Mucosa of descending colon (tissue), 3 donors: ENCODE measurements at regions not wholly inside any gene's neighbourhood (a gene's known extent, or its start where the extent isn't known, plus 50 kb on each side); places are given as distances from the start of the nearest gene placed in this dataset.

Experiments
- ATAC-seq: fragments of 200-7000 bp; cut with Tn5 transposase; one replicate; pipeline ENCODE4 v1.9.1; 2020; ENCODE audit warnings: mild to moderate bottlenecking, moderate library complexity
- DNase-seq, 3 donors: peaks; one replicate each; pipeline ENCODE4 v3.0.0-alpha.2; 2020
- H3K36me3 ChIP-seq: fragments of 200-600 bp; one replicate; pipeline ENCODE4 v1.8.0; 2021; ENCODE audit warnings: low read depth, mild to moderate bottlenecking
- H3K4me1 ChIP-seq: fragments of 200-600 bp; one replicate; pipeline ENCODE4 v1.8.0; 2021; ENCODE audit warnings: low read depth, mild to moderate bottlenecking
- H3K4me3 ChIP-seq: fragments of 200-600 bp; one replicate; pipeline ENCODE4 v1.8.0; 2021; ENCODE audit warnings: mild to moderate bottlenecking
- H3K9me3 ChIP-seq: fragments of 200-600 bp; one replicate; pipeline ENCODE4 v1.8.0; 2021; ENCODE audit warnings: mild to moderate bottlenecking
- CTCF ChIP-seq: fragments of 200-600 bp; IDR thresholded peaks from one replicate; pipeline ENCODE4 v1.8.0; 2022; ENCODE audit warnings: antibody characterized with exemption, mild to moderate bottlenecking
- intact Hi-C, 2 donors: fragments of 100-400 bp; cut with DNase I in 1 of 2; cut with micrococcal nuclease in 1 of 2; formaldehyde crosslinking; loops; one replicate each; pipeline versions ENCODE4 v1.11.0 to v1.11.1; 2022; cut with DNase I, micrococcal nuclease
- donor health status: DM: no; HTN: no; CAD: no; lungs with moderate emphysema.
- donor health status: DM: no; HTN: no; CAD: no.
- donor health status: DM: no; HTN: yes; CAD: no.

GRCh38 chr1:82154219-82154970 lies 353.7 kb downstream of the ADGRL2 start:
- no peaks in the 10 kb centered on the region for H3K36me3 ChIP-seq
- no peaks in the 10 kb centered on the region for H3K9me3 ChIP-seq
- no peak overlapping the region for H3K4me3 ChIP-seq
- intact Hi-C loops, result no loop called here
- ATAC-seq (no peak), DNase-seq (no peak)
- TF ChIP-seq CTCF, result no peak
- H3K4me1 ChIP-seq, result no peaks in the 10 kb centered on the region

- Histone ChIP-seq H3K4me1 (no peaks in the 10 kb centered on the region), H3K9me3 (no peaks in the 10 kb centered on the region), H3K36me3 (no peaks in the 10 kb centered on the region), H3K4me3 (no peak overlapping the region)
- DNase-seq (no peak), ATAC-seq (no peak)
- intact Hi-C loops, result no loop called here
- no peak for TF ChIP-seq CTCF
These were observed 353.0 kb downstream of the ADGRL2 start for GRCh38 chr1:82153752-82154151.

GRCh38 chr1:82153272-82153629 lies 352.5 kb downstream of the ADGRL2 start:
- Histone ChIP-seq H3K9me3 (no peaks in the 10 kb centered on the region), H3K36me3 (no peaks in the 10 kb centered on the region), H3K4me3 (no peak overlapping the region), H3K4me1 (no peaks in the 10 kb centered on the region)
- DNase-seq, result no peak
- intact Hi-C loops, result no loop called here
- no peak for ATAC-seq
- no peak for TF ChIP-seq CTCF

- H3K4me3 ChIP-seq, result no peak overlapping the region
- no peaks in the 10 kb centered on the region for H3K9me3 ChIP-seq
- H3K4me1 ChIP-seq, result no peaks in the 10 kb centered on the region
- no peak for DNase-seq
- H3K36me3 ChIP-seq, result no peaks in the 10 kb centered on the region
- intact Hi-C loops, result no loop called here
- no peak for TF ChIP-seq CTCF
- ATAC-seq, result no peak
These were observed 351.9 kb downstream of the ADGRL2 start for GRCh38 chr1:82152356-82153271.

- H3K9me3 ChIP-seq, result no peaks in the 10 kb centered on the region
- intact Hi-C loops, result no loop called here
- DNase-seq (no peak), ATAC-seq (no peak)
- H3K36me3 ChIP-seq, result no peaks in the 10 kb centered on the region
- TF ChIP-seq CTCF, result no peak
- H3K4me3 ChIP-seq, result no peak overlapping the region
- no peaks in the 10 kb centered on the region for H3K4me1 ChIP-seq
These were observed 344.9 kb downstream of the ADGRL2 start for GRCh38 chr1:82145656-82146055.
